ENCODE measurements at regions not wholly inside any gene's neighbourhood (a gene's known extent, or its start where the extent isn't known, plus 50 kb on each side); places are given as distances from the start of the nearest gene placed in this dataset.
"Not testable (repeated sequence)": the region's sequence is repeated elsewhere in the genome, so short reads cannot be mapped to it uniquely, and the experiment has no call there.

GRCh38 chr21:10367586-10367985 lies 153.8 kb upstream of the TPTE start:
- DNase-seq (ENCODE audit: low read depth): not testable (repeated sequence)

DNA sequence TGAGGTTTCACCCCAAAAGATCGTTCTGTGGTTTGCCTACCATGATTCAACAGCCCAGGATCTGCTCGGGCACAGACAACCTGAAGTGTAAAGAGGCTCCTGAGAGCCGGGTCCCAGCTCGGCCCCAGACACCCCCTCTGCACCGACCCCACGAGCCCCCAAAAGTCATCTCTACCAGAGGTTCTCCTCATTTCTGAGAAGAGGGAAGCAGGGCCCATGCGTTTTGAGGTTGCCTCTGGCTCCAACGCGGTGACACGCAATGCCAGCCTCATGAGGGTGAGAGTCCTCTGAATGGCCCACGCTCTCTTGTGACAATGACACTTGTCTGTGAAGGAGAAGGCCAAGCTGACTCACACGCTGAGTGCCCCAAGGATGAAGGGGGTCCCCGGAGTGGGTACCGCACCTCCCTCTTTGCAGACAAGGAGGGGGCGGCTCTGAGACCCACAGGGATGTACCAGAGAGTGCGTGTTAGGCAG lies 153.0 kb upstream of the TPTE start:
- DNase-seq (ENCODE audit: low read depth): not testable (repeated sequence)

GRCh38 chr21:10369289-10369688 lies 152.1 kb upstream of the TPTE start:
- not testable (repeated sequence) for DNase-seq (ENCODE audit: low read depth)

GRCh38 chr21:10377758-10378157 lies 143.6 kb upstream of the TPTE start:
- DNase-seq (ENCODE audit: low read depth): not testable (repeated sequence)

DNA sequence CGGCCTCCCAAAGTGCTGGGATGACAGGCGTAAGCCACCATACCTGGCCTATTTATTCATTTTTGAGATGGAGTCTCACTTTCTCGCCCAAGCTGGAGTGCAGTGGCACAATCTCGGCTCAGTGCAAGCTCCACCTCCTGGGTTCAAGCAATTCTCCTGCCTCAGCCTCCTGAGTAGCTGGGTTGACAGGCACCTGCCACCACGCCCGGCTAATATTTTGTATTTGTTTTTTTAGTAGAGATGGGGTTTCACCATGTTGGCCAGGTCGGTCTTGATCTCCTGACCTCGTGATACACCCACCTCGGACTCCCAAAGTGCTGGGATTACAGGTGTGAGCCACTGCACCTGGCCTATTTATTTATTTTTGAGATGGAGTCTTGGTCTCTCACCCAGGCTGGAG lies 141.6 kb upstream of the TPTE start:
- not testable (repeated sequence) for DNase-seq (ENCODE audit: low read depth)

DNA sequence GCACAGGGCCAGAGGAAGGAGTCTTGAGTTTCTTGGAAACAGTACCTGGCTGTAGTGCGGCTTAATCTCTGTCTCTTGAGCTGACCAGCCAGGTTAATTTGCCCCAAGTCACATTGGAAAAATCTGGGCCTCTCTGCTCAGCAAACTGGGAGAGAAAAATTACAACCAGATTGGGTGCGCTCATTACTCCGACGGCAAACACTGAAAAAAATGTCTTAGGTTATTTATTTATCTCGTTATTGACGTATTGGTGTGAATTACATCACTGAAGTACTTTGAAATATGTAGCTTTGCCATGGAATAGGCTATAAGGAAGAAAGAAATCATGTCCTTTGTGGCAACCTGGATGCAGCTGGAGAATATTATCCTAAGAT lies 139.7 kb upstream of the TPTE start:
- DNase-seq (ENCODE audit: low read depth): not testable (repeated sequence)

DNA sequence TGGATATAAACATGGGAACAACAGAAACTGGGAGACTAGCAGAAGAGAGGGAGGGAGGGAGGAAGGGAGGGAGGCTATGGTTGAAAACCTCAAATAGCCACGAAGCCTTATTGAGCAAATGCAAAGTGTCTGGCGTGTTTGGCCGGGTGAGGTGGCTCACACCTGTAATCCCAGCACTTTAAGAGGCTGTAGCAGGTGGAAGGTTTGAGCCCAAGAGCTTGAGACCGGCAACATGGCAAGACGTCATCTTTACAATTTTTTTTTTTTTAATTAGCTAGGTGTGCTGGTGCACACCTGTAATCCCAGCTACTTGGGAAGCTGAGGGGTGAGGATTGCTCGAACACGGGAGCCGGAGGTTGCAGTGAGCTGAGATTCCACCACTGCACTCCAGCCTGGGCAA lies 139.2 kb upstream of the TPTE start:
- not testable (repeated sequence) for DNase-seq (ENCODE audit: low read depth)

GRCh38 chr21:10382580-10382979 lies 138.8 kb upstream of the TPTE start:
- not testable (repeated sequence) for DNase-seq (ENCODE audit: low read depth)

DNA sequence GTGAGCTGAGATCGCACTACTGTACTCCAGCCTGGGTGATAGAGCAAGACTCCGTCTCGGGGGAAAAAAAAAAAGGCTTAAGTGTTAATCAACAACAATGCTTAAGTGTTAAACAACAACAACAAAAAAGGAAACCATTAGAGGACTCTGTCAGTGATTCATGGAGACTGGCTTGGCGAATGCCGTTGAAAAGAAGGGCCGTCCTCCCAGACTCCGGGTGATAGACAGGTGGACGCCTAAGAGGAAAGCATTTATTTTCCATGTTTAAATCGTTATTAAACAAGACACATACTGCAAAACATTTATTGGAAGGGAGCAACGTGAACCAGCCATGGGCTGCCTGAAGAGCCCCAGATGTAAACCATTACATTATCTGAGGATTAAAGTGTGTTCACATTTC lies 137.8 kb upstream of the TPTE start:
- DNase-seq (ENCODE audit: low read depth): not testable (repeated sequence)

DNA sequence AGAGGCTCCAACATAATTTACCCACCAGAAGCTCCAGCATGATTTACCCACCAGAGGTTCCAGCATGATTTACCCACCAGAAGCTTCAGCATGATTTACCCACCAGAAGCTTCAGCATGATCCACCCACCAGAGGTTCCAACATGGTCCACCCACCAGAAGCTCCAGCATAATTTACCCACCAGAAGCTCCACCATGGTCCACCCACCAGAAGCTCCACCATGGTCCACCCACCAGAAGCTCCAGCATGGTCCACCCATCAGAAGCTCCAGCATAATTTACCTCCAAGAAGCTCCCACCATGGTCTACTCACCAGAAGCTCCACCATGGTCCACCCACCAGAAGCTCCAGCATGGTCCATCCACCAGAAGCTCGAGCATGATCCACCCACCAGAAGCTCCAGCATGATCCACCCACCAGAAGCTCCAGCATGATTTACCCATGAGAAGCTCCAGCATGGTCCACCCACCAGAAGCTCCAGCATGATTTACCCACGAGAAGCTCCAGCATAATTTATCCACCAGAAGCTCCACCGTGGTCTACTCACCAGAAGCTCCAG lies 137.0 kb upstream of the TPTE start:
- DNase-seq (ENCODE audit: low read depth): not testable (repeated sequence)

GRCh38 chr21:10385202-10385601 lies 136.2 kb upstream of the TPTE start:
- DNase-seq (ENCODE audit: low read depth): not testable (repeated sequence)

GRCh38 chr21:10385898-10386527 lies 135.4 kb upstream of the TPTE start:
- DNase-seq (ENCODE audit: low read depth): not testable (repeated sequence)

DNA sequence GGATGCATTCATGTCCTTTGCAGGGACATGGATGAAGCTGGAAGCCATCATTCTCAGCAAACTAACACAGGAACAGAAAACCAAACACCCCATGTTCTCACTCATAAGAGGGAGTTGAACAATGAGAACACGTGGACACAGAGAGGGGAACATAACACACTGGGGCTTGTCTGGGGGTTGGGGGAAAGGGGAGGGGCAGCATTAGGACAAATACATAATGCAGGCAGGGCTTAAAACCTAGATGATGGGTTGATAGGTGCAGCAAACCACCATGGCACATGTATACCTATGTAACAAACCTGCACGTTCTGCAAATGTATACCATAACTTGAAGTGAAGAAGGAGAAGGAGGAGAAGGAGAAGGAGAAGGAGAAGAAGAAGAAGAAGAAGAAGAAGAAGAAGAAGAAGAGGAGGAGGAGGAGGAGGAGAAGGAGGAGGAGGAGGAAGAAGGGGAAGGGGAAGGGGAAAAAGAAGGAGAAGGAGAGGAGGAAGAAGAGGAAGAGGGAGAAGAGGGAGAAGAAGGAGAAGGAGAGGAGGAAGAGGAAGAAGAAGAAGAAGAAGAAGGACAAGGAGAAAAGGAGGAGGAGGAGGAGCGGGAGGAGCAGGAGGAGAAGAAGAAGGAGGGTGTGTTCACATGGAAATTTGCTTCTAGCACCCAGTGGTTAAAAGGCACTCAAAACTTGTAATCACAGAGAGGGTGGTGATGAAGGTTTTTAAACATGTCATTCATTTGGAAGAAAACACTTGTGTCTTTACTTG lies 133.5 kb upstream of the TPTE start:
- DNase-seq (ENCODE audit: low read depth): not testable (repeated sequence)

- not testable (repeated sequence) for DNase-seq (ENCODE audit: low read depth)
These were observed 132.8 kb upstream of the TPTE start for GRCh38 chr21:10388625-10389024.

- DNase-seq (ENCODE audit: low read depth): not testable (repeated sequence)
These were observed 129.1 kb upstream of the TPTE start for GRCh38 chr21:10392301-10392700.

GRCh38 chr21:10395963-10396362 lies 125.4 kb upstream of the TPTE start:
- not testable (repeated sequence) for DNase-seq (ENCODE audit: low read depth)

DNA sequence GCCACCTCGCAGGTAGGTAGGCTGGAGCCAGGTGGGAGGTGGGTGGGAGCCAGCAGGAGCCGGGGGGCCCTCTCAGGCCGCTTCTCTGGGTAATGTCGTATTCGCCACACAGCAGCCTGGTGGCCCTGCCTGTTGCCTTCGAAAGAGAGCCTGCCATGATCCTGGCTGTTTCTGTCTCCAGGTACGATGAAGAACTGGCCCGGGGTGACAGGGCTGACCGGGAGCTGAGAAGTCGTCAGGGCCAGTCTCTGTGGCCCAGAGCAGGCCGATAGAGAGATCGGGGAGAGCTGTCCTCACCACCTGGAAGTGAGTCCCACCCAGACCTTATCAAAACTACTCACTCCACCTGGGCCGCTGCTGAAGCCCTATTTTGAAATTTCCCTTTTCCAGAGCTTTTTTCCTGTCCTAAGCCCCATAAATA lies 123.9 kb upstream of the TPTE start:
- not testable (repeated sequence) for DNase-seq (ENCODE audit: low read depth)

- DNase-seq (ENCODE audit: low read depth): not testable (repeated sequence)
These were observed 122.5 kb upstream of the TPTE start for GRCh38 chr21:10398692-10399489.

GRCh38 chr21:10400622-10401361 lies 120.6 kb upstream of the TPTE start:
- DNase-seq (ENCODE audit: low read depth): not testable (repeated sequence)

DNA sequence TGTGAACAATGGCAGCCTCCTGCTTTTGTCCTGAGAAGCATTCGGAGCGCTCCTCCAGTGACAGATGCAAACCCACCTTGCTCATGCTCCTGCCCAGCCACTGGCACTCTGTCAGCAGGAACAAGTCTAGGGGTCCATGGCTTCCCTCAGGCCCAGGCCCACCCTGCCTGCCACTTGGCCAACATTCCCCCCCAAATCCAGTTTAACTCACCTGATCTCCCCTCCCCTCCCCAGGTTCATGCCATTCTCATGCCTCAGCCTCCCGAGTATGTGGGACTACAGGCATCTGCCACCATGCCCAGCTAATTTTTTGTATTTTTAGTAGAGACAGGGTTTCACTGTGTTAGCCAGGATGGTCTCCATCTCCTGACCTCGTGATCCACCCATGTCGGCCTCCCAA lies 118.9 kb upstream of the TPTE start:
- DNase-seq (ENCODE audit: low read depth): not testable (repeated sequence)

GRCh38 chr21:10405331-10405730 lies 116.1 kb upstream of the TPTE start:
- DNase-seq (ENCODE audit: low read depth): not testable (repeated sequence)

Data from CMK (cell line).